GM08714 (cell line): ENCODE measurements at regions not wholly inside any gene's neighbourhood (a gene's known extent, or its start where the extent isn't known, plus 50 kb on each side); places are given as distances from the start of the nearest gene placed in this dataset.

Experiments used
- H3K4me3 ChIP-seq: fragments of 200-500 bp; sonication (Bioruptor generic); 2 replicates; pipeline ENCODE4 v1.5.1; 2014; ENCODE audit warnings: mild to moderate bottlenecking, low read length, inconsistent platforms
- ZNF274 ChIP-seq: IDR thresholded peaks from 2 replicates; pipeline ENCODE4 v1.6.1; 2012; ENCODE audit warnings: mild to moderate bottlenecking, low read depth, low read length

GRCh38 chr10:123471811-123472210 is 194.3 kb upstream of the GPR26 start:
- no peak for TF ChIP-seq ZNF274
- H3K4me3 ChIP-seq = no peak overlapping the region

GRCh38 chr10:123472606-123473005 is 193.5 kb upstream of the GPR26 start:
- no peak for TF ChIP-seq ZNF274
- H3K4me3 ChIP-seq = no peak overlapping the region

GRCh38 chr10:123474700-123475099 is 191.5 kb upstream of the GPR26 start:
- TF ChIP-seq ZNF274 = no peak

GRCh38 chr10:123475466-123475865 is 190.7 kb upstream of the GPR26 start:
- no peak for TF ChIP-seq ZNF274
- no peak overlapping the region for H3K4me3 ChIP-seq

More at GRCh38 chr10:123474700-123475099, 191.5 kb upstream of the GPR26 start:
- no peak overlapping the region for H3K4me3 ChIP-seq

- H3K4me3 ChIP-seq = no peak overlapping the region
- TF ChIP-seq ZNF274 = no peak
Observed at GRCh38 chr10:123478116-123478515, 188.0 kb upstream of the GPR26 start.

GRCh38 chr10:123479640-123480039 is 186.5 kb upstream of the GPR26 start:
- no peak for TF ChIP-seq ZNF274
- H3K4me3 ChIP-seq = no peak overlapping the region

- no peak for TF ChIP-seq ZNF274
Observed at GRCh38 chr10:123480344-123480743, 185.8 kb upstream of the GPR26 start.

GRCh38 chr10:123480845-123481244 is 185.3 kb upstream of the GPR26 start:
- no peak for TF ChIP-seq ZNF274
- no peak overlapping the region for H3K4me3 ChIP-seq

More at GRCh38 chr10:123480344-123480743, 185.8 kb upstream of the GPR26 start:
- no peak overlapping the region for H3K4me3 ChIP-seq

- no peak for TF ChIP-seq ZNF274
- H3K4me3 ChIP-seq = no peak overlapping the region
Observed at GRCh38 chr10:123484722-123485121, 181.4 kb upstream of the GPR26 start.

GRCh38 chr10:123485341-123485960 is 180.7 kb upstream of the GPR26 start:
- H3K4me3 ChIP-seq = no peak overlapping the region
- no peak for TF ChIP-seq ZNF274

GRCh38 chr10:123488436-123488835 is 177.7 kb upstream of the GPR26 start:
- no peak overlapping the region for H3K4me3 ChIP-seq
- TF ChIP-seq ZNF274 = no peak

- no peak overlapping the region for H3K4me3 ChIP-seq
- TF ChIP-seq ZNF274 = no peak
Observed at GRCh38 chr10:123491364-123491763, 174.8 kb upstream of the GPR26 start.

GRCh38 chr10:123492016-123492415 is 174.1 kb upstream of the GPR26 start:
- no peak for TF ChIP-seq ZNF274
- H3K4me3 ChIP-seq = no peak overlapping the region

GRCh38 chr10:123494301-123494808 is 171.8 kb upstream of the GPR26 start:
- H3K4me3 ChIP-seq = no peak overlapping the region
- no peak for TF ChIP-seq ZNF274

- no peak overlapping the region for H3K4me3 ChIP-seq
- TF ChIP-seq ZNF274 = no peak
Observed at GRCh38 chr10:123496375-123496774, 169.8 kb upstream of the GPR26 start.
